Stimulated activated CD4-positive, alpha-beta T cell treated with anti-CD3 and anti-CD28 coated beads, Interleukin-15, amount 100 ng/mL, for 24 hours (primary cell): ENCODE measurements at regions not wholly inside any gene's neighbourhood (a gene's known extent, or its start where the extent isn't known, plus 50 kb on each side); places are given as distances from the start of the nearest gene placed in this dataset.
"Not testable (repeated sequence)": the region's sequence is repeated elsewhere in the genome, so short reads cannot be mapped to it uniquely, and the experiment has no call there.

ENCODE experiments used
- DNase-seq: peaks from one replicate; pipeline ENCODE4 v3.0.0-alpha.2; 2020

DNA sequence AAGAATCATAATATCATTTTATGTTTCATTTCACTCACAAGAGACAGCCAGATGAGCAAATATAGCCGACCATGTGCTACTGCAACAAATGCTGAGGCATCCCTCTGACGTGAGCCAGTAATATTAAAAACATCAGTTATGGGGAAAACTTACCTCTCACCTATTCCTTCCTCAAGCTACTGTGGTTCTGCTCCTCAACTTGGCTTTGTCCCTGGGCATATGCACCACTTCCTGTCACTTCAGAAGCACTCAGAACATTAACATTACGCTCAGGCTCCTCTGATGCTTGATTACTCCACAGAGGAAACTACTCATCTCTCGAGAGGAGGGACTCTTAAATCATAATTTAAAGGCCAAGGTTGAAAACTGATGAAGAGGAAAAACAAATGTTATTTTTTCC, 457.0 kb upstream of the ALCAM start:
- DNase-seq = no peak

GRCh38 chr3:104911376-104911775, 455.3 kb upstream of the ALCAM start:
- DNase-seq = no peak

DNA sequence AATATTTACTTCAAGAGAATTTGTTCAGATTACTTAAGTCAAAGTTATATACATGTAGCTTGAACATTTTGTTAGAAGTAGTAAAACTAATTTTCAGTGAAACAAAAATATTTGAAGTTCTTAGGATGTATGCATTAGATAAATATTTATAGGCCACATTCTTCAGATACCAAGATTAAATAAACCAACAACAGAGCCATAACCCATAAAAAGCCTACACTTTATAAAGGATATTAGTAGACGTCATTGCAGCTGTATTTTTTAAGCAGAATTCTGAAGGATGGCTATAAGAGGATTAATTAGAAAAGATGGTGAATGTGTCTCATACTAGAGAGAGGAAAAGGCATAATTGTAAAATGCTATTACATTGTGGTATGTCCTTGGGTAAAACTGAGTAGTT, 449.7 kb upstream of the ALCAM start:
- DNase-seq = no peak

DNA sequence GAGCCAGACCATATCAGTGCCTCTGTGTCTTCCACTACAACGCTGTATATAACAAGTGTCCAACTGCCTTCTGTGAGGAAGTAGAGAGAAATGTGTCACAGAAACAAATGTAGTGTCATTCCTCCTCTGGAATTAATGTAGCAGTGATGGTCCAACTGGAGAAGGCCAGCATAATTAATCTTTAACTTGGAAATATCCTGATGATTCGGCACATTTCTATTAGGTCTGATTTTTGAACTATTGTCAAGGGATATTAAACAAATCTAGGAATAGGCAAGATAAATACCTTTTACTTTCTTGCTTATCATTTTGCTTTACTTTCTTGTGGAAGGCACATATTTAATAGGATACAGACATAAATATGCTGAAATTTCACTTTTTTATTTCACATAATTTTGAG, 446.2 kb upstream of the ALCAM start:
- DNase-seq = no peak

GRCh38 chr3:104933972-104934371, 432.7 kb upstream of the ALCAM start:
- no peak for DNase-seq

DNA sequence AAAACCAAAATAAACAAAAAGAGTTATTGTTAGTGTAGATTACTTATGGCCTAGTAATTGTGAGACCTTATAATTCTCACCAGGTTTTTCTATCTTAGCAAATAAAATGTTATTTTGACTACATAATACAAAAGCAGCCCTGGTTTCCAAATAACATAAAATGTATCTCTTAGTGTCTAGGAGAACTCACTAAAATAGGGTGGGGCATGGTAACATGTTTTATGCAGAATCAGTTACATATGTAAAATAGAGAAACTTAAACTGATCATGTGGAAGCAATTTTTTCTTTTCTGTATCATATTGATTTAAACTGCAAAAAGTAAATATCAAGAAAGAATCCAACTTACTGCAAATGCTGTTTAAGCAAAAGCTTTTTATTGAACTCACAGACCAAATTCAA, 431.1 kb upstream of the ALCAM start:
- DNase-seq = no peak

DNA sequence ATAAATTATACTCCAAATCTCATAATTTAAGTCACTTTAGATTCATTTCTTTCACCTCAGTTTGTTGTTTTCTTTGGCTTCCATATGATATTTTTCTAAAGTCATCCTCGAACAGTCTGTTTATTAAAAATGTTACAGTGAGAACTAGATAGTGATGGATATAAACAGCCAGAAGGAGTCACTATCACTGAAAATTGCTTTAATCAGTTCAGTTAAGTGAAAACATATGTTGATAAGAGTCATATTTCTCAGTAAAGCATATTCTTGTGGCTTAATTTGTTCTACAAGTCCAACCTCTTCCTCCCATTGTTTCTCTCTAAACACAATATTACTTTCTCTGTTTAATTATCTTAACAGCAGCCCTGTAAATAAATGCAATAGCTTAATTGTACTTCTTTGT, 427.5 kb upstream of the ALCAM start:
- DNase-seq = no peak

DNA sequence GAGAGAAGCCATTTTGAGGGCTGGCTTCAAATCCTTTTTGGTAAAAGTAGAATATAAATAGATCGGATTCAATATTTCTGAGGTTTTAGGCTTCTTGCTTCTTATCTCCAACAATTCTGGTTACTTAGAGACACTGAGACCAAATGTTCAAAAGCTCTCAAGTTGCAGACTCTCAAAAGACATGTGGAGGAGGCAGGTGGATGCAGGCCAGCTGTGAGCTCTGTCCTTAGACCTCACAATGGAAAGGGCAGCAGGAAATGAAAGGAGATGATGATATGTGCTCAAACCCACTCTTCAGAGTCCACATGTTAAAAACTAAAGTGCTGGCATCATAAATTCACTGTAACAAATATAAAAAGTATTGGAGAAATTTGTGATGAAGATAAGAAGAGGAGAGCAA, 424.9 kb upstream of the ALCAM start:
- DNase-seq = no peak

GRCh38 chr3:104943974-104944373, 422.7 kb upstream of the ALCAM start:
- DNase-seq = no peak

DNA sequence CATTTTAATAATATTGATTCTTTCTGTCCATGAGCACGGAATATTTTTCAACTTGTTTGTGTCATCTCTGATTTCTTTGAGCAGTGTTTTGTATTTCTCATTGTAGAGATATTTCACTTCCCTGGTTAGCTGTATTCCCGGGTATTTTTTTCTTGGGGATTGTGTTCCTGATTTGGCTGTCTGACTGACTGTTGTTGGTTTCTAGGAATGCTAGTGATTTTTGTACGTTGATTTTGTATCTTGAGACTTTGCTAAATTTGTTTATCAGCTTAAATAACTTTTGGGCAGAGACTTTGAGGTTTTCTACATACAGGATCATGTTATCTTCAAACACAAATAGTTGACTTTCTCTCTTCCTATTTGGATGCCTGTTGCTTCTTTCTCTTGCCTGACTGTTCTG, 418.8 kb upstream of the ALCAM start:
- DNase-seq = no peak

GRCh38 chr3:104949810-104950209, 416.9 kb upstream of the ALCAM start:
- not testable (repeated sequence) for DNase-seq

- no peak for DNase-seq
Observed at GRCh38 chr3:104951426-104951825, 415.3 kb upstream of the ALCAM start.

- no peak for DNase-seq
Observed at GRCh38 chr3:104952146-104952972, 414.4 kb upstream of the ALCAM start.

GRCh38 chr3:104956620-104957345, 409.9 kb upstream of the ALCAM start:
- DNase-seq = no peak

GRCh38 chr3:104960579-104960978, 406.1 kb upstream of the ALCAM start:
- DNase-seq = no peak

- DNase-seq = no peak
Observed at GRCh38 chr3:104961851-104962250, 404.9 kb upstream of the ALCAM start.

GRCh38 chr3:104974316-104974715, 392.4 kb upstream of the ALCAM start:
- DNase-seq = no peak

DNA sequence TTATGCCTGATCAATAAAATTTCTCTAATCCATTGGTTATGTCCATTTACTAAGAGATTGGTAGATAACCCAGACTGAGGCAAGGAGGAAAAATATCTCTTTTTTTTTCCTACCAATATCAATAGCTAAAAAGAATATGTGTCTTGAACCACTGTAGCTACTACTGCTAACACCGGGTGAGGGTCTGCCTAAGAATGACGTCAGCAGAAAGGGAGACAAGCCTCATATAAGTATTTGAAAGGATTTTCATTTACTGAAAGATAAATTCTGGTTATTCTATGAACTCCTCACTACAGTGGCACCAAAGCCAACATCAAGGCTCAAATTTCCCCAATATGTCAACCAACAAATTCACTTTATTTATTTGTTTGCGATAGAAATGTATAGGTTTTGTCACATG, 389.0 kb upstream of the ALCAM start:
- no peak for DNase-seq

GRCh38 chr3:104982130-104982529, 384.6 kb upstream of the ALCAM start:
- no peak for DNase-seq

- DNase-seq = no peak
Observed at GRCh38 chr3:104987859-104988258, 378.9 kb upstream of the ALCAM start.

- no peak for DNase-seq
Observed at GRCh38 chr3:104988496-104988895, 378.2 kb upstream of the ALCAM start.

DNA sequence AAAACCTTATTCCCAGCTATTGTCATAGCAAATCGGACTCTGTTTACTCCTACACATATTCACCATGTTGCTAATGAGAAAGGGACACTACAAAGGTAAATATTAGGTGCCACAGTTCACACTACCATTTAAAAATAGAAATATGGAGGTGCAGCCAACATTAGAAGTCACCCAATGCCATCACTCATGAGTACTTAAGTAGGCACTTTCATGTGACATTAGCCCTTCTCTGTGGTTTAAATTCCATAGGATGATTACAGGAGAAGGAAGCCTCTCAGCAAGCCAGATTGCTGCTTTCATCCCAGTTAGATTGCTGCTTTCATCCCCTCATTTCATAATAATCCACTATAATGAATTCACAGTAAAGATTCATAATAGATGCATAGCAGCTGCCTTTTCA, 376.8 kb upstream of the ALCAM start:
- DNase-seq = no peak

DNA sequence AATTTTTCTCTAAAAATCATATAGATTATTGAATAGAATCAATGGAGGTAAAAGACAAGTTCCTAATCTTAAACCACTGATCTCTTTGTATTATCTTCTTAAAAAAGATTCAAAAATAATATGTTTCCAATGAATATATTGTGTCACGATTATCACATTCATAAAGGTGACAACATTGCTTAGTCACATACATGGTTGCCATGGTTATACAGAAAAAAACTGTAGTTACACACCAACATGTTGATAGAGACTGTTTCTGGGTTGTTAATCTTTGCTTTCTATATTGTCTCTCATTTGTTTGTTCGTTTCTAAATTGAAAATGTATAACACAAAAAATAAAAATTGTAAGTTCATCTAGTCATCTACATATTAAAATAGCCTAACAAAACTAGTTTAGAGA, 376.0 kb upstream of the ALCAM start:
- no peak for DNase-seq

DNA sequence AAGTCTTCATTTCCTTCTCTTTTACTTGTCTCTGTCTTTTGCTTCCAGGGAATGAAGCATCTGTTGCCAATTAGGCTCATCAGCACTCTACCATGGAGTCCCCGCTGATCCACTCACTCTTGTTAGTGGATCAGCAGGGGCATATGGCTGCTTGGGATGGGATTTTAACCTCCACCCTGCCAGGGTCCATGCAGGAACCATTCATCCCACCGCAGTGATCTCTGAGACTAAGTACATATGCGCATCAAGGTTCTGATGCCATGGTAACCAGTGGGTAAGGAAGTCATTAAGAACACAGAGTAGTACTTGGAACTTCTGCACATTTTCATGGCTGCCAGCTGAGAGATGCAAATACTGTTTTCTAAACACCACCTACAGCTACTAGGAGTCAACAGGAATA, 374.0 kb upstream of the ALCAM start:
- no peak for DNase-seq

DNA sequence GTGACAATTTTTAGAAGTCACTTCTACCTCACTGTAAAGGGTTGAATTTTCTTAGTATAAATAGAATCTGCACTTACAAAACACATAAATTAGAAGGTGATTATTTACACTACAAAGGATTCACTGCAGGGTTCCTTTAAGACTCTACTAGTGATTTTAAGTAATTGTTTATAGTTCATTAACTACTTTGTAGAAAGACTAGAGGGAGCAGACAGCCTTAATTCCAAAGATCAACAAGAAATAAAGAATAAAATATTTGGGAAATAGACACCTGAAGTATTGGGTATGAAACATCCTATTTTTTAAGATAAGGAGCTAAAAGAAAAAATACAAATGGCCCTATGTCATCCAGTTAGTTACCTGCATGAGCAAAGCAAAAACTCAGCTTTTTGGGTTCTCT, 360.5 kb upstream of the ALCAM start:
- DNase-seq = no peak
